Pancreas (tissue), 10 donors: ENCODE measurements at regions not wholly inside any gene's neighbourhood (a gene's known extent, or its start where the extent isn't known, plus 50 kb on each side); places are given as distances from the start of the nearest gene placed in this dataset.

ENCODE experiments used
- ATAC-seq, 4 donors: fragments of 200-7000 bp; cut with Tn5 transposase; one replicate each; pipeline versions ENCODE4 v1.8.0 to v1.9.1; 2020; ENCODE audit warnings: mild to moderate bottlenecking in 4 of 4, moderate library complexity in 4 of 4
- DNase-seq, 6 donors: peaks; one replicate each; pipeline ENCODE4 v3.0.0-alpha.2; 2020
- FAIRE-seq: peaks from 2 replicates; lab custom pipeline; 2012; peaks lifted over from hg19 to GRCh38; lab: Jason Lieb, UNC
- H3K27ac ChIP-seq, 4 donors: fragments of 200-600 bp; sonication (generic); 1 replicate in 3 of 4; 2 replicates in 1 of 4; pipeline versions ENCODE4 v1.5.0 to v1.8.0; 2020
- H3K27me3 ChIP-seq, 4 donors: fragments of 200-600 bp; one replicate each; pipeline ENCODE4 v1.8.0; 2021
- H3K36me3 ChIP-seq, 3 donors: fragments of 200-600 bp; sonication (generic) in 1 of 3; one replicate each; pipeline versions ENCODE4 v1.5.0 to v1.8.0; 2020 to 2021
- H3K4me1 ChIP-seq, 3 donors: fragments of 200-600 bp; one replicate each; pipeline ENCODE4 v1.8.0; 2021
- H3K4me3 ChIP-seq, 4 donors: fragments of 200-600 bp; sonication (generic) in 2 of 4; one replicate each; pipeline versions ENCODE4 v1.5.0 to v1.8.0; 2020 to 2021
- H3K9me3 ChIP-seq, 4 donors: fragments of 200-600 bp; one replicate each; pipeline ENCODE4 v1.8.0; 2021
- WGBS, 2 donors: extraction: QIAGEN DNeasy Blood & Tissue Kit; methylation state at CpG; one replicate each; pipeline ENCODE4 v1.1.7; 2013; 5-methylcytosine and 5-hydroxymethylcytosine counted together
- intact Hi-C, 3 donors: fragments of 100-400 bp; cut with DNase I; formaldehyde crosslinking; loops; one replicate each; pipeline versions ENCODE4 v1.11.1 to v1.14.2; 2022
- TF ChIP-seq, protein P1 (sequence below), 4 donors: fragments of 200-600 bp; sonication (generic) in 3 of 4; IDR thresholded peaks; one replicate each; pipeline versions ENCODE4 v1.5.0 to v1.8.0; 2021; ENCODE audit warnings: antibody characterized with exemption in 4 of 4
- donor health status: healthy with polysubstance abuse.
- donor health status: DM: no; HTN: no; CAD: no; lungs with moderate emphysema.
- donor health status: DM: no; HTN: no; CAD: no.
- donor health status: control.
- donor health status: control.
- donor health status: Bipolar disorder and iron deficiency.
- donor health status: DM: yes; HTN: yes; CAD: no.
- donor health status: DM: no; HTN: no; CAD: no.
- donor health status: DM: no; HTN: no; CAD: no.
- donor health status: DM: yes; HTN: yes; CAD: no.

DNA sequence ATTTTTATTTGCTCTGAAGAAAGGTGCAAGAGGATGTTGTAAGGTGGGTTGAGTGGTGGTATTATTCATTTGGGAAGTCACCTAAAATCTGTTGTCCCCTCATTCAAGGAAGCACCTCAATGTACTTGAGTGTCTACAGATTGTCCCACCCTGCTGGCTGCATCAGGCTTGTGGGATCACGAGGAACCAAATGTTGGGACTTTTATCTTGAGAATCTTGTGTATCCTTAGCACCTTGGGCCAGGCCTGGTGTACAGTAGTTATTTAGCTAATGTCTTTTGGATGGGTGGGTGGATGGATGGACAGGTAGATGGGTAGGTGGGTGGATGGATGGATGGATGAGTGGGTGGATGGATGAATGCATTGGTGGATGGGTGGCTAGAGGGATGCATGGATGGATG lies 519.3 kb downstream of the BCL11B start:
- no peaks in the 10 kb centered on the region for H3K9me3 ChIP-seq
- no peaks in the 10 kb centered on the region for H3K4me1 ChIP-seq
- DNase-seq (no peak), FAIRE-seq (no peak), ATAC-seq (no peak)
- H3K27me3 ChIP-seq: no peaks in the 10 kb centered on the region
- intact Hi-C loops: no loop called here
- TF ChIP-seq, protein P1, sequence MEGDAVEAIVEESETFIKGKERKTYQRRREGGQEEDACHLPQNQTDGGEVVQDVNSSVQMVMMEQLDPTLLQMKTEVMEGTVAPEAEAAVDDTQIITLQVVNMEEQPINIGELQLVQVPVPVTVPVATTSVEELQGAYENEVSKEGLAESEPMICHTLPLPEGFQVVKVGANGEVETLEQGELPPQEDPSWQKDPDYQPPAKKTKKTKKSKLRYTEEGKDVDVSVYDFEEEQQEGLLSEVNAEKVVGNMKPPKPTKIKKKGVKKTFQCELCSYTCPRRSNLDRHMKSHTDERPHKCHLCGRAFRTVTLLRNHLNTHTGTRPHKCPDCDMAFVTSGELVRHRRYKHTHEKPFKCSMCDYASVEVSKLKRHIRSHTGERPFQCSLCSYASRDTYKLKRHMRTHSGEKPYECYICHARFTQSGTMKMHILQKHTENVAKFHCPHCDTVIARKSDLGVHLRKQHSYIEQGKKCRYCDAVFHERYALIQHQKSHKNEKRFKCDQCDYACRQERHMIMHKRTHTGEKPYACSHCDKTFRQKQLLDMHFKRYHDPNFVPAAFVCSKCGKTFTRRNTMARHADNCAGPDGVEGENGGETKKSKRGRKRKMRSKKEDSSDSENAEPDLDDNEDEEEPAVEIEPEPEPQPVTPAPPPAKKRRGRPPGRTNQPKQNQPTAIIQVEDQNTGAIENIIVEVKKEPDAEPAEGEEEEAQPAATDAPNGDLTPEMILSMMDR (IDR thresholded peaks at IDR 0.05): no peak
- no peak overlapping the region for H3K27ac ChIP-seq
- H3K4me3 ChIP-seq: no peak overlapping the region
- no peaks in the 10 kb centered on the region for H3K36me3 ChIP-seq
- WGBS, 2 donors: 74 to 91% methylated on average over 1 of the region's 1 CpG

DNA sequence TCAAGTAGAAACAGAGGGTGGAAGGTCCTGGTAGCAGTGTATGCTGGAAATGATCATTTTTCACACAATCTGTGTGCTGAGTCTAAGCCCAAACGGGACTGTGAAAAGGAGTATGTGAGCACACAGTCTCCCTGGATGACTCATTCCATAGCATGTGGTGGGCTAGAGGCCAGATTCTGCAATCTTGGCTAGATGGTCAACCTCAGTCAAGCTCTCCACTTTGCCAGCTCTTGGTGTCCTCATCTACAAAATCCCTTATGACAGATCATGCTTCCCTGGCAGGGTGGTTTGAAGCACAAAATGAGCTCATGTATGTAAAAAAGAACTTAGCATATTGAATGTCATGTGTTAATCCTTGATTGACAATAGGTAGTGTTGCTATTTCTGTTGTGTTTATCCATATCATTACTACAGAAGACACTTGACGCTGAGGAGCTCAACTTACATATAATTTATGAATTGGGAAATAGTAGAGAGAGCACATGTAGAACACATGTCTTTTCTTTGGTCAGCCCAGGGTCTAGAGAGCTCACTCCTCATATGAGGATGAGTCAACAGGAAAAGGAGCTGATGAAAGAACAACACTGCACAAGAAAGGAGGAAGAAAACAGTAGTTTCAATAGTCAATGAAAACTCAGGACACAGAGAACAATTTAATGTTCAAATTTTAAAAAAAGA lies 517.5 kb downstream of the BCL11B start:
- H3K36me3 ChIP-seq: no peaks in the 10 kb centered on the region
- no peaks in the 10 kb centered on the region for H3K27me3 ChIP-seq
- H3K27ac ChIP-seq: no peak overlapping the region
- H3K4me1 ChIP-seq: no peaks in the 10 kb centered on the region
- TF ChIP-seq, protein P1 (IDR thresholded peaks at IDR 0.05): no peak
- no peaks in the 10 kb centered on the region for H3K9me3 ChIP-seq
- ATAC-seq (no peak), FAIRE-seq (no peak), DNase-seq (no peak)
- intact Hi-C loops: no loop called here
- 31 to 44% methylated on average over 2 of the region's 2 CpGs for WGBS, 2 donors
- no peak overlapping the region for H3K4me3 ChIP-seq

DNA sequence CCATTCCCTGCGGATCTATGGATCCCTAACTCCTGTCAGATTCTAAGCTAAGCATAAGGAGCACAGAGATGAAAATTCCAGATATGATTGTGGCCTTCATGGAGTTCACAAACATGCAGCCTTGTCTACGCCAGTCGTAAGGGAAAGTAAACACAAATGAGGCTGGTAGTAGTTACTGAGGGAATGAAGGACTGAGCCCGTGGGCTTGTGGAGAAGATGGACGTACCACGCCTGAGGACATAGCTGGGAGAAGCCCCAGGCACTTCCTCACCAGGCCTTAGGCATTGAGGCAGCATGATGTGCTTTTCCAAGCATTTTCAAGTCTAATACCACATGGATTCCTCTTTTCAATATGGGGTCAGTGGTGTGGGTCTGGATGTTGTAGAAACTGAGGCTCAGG lies 515.2 kb downstream of the BCL11B start:
- Histone ChIP-seq H3K9me3 (no peaks in the 10 kb centered on the region), H3K27me3 (no peaks in the 10 kb centered on the region), H3K36me3 (no peaks in the 10 kb centered on the region), H3K4me1 (no peaks in the 10 kb centered on the region), H3K4me3 (no peak overlapping the region), H3K27ac (no peak overlapping the region)
- intact Hi-C loops: no loop called here
- 57 to 75% methylated on average over 6 of the region's 6 CpGs for WGBS, 2 donors
- ATAC-seq (no peak), DNase-seq (no peak), FAIRE-seq (no peak)
- TF ChIP-seq, protein P1 (IDR thresholded peaks at IDR 0.05): no peak

DNA sequence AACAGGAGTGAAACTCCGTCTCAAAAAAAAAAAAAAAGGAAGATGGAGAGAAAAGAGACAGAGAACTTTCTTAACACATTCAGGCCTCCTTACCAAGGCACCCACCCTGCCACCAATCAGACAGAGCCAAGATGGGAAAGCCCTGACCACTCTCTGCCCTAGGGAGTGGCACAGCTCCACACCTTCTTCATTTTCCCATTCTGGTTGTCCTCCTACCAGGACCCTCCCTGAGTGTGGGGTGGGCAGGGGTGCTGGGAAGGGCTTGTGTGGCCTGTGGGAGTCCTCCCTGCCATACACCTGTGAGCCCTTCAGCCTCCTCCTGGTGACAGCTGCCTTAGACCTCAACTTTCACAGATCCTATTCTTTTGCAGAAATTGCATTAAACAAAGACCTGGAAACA lies 513.6 kb downstream of the BCL11B start:
- 0 to 79% methylated on average over 1 of the region's 1 CpG for WGBS, 2 donors
- H3K27ac ChIP-seq: no peak overlapping the region
- ATAC-seq (no peak), DNase-seq (no peak), FAIRE-seq (no peak)
- no peaks in the 10 kb centered on the region for H3K4me1 ChIP-seq
- intact Hi-C loops: no loop called here
- TF ChIP-seq, protein P1 (IDR thresholded peaks at IDR 0.05): no peak
- H3K4me3 ChIP-seq: no peak overlapping the region
- H3K36me3 ChIP-seq: no peaks in the 10 kb centered on the region
- no peaks in the 10 kb centered on the region for H3K9me3 ChIP-seq
- H3K27me3 ChIP-seq: no peaks in the 10 kb centered on the region

DNA sequence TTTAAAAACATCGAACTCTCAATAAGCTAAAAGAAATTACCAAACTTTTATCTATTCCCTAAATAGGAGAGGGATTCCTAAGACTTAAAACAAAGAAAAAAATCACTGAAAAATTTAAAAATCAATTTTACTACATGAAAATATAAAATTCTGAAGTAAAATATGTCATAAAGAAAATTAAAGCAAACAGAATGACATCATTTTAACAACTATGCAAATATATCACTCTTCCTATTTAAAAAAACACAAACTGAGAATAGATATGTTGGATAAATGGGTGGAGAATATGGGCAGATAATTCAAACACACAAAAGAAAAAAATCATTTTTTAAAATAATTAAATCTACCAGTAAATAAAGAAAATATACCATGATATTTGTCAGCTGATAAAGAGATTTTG lies 510.0 kb downstream of the BCL11B start:
- Histone ChIP-seq H3K9me3 (peaks cover 0 to 3% (median 0%) of the 10 kb centered on the region in 4 donors), H3K27me3 (no peaks in the 10 kb centered on the region), H3K27ac (no peak overlapping the region), H3K4me1 (no peaks in the 10 kb centered on the region), H3K4me3 (no peak overlapping the region), H3K36me3 (no peaks in the 10 kb centered on the region)
- FAIRE-seq (peak; percentile 71), DNase-seq (no peak), ATAC-seq (no peak)
- TF ChIP-seq, protein P1 (IDR thresholded peaks at IDR 0.05): no peak
- intact Hi-C loops: no loop called here
- 71 to 81% methylated on average over 1 of the region's 1 CpG for WGBS, 2 donors
